ENCODE measurements at regions not wholly inside any gene's neighbourhood (a gene's known extent, or its start where the extent isn't known, plus 50 kb on each side); places are given as distances from the start of the nearest gene placed in this dataset.

DNA sequence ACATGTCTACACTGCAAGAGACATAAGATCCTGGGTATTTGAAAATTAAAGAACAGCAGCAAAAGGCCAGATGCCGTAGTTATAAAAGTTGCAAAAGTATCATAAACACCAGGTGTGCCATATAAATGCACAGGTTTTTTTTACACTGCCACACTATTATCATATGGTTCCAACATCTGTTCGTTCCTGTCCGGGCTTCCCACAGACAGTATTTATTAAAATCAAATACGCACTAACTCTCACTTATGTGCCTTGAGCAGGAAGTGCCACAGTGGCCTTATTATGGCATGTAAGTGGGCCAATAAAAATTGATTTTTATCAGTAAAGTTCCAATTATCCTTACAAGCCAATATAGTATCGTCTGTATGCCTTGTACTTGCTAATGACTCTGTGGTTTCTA, 873.2 kb downstream of the RPA4 start:
- no peak overlapping the region for H3K4me3 ChIP-seq (ENCODE audit: low read length)
- TF ChIP-seq, protein P1, sequence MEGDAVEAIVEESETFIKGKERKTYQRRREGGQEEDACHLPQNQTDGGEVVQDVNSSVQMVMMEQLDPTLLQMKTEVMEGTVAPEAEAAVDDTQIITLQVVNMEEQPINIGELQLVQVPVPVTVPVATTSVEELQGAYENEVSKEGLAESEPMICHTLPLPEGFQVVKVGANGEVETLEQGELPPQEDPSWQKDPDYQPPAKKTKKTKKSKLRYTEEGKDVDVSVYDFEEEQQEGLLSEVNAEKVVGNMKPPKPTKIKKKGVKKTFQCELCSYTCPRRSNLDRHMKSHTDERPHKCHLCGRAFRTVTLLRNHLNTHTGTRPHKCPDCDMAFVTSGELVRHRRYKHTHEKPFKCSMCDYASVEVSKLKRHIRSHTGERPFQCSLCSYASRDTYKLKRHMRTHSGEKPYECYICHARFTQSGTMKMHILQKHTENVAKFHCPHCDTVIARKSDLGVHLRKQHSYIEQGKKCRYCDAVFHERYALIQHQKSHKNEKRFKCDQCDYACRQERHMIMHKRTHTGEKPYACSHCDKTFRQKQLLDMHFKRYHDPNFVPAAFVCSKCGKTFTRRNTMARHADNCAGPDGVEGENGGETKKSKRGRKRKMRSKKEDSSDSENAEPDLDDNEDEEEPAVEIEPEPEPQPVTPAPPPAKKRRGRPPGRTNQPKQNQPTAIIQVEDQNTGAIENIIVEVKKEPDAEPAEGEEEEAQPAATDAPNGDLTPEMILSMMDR (conservative IDR thresholded peaks at IDR 0.05), result no peak
- no peaks in the 10 kb centered on the region for H3K4me1 ChIP-seq (ENCODE audit: control insufficient read depth, insufficient read depth, low read length)
- Mint-ChIP-seq H3K9me3 (peaks cover 8% of the 10 kb centered on the region), H3K27me3 (ENCODE audit: insufficient read depth) (no peaks in the 10 kb centered on the region), H3K27ac (no peak overlapping the region), H3K36me3 (ENCODE audit: low read depth) (no peaks in the 10 kb centered on the region), H3K4me3 (no peak overlapping the region), H3K4me1 (peaks cover 1% of the 10 kb centered on the region)
- no peaks in the 10 kb centered on the region for H3K36me3 ChIP-seq (ENCODE audit: control insufficient read depth, insufficient read depth, low read length)
- H3K9ac ChIP-seq (ENCODE audit: extremely low read depth, low read length, poor library complexity, severe bottlenecking), result no peak overlapping the region
- no peak overlapping the region for H3K27ac ChIP-seq (ENCODE audit: low read depth, low read length)
- no peak for DNase-seq
- WGBS, 2 experiments (ENCODE audit: insufficient coverage in 1 of 2, insufficient read length in 1 of 2), result 98 to 100% methylated on average over 1 to 4 of the region's 5 CpGs
- H3K9me3 ChIP-seq (ENCODE audit: control insufficient read depth, low read length), result no peaks in the 10 kb centered on the region
- H3K27me3 ChIP-seq (ENCODE audit: control insufficient read depth, insufficient read depth, low read length, poor library complexity, severe bottlenecking), result no peaks in the 10 kb centered on the region

DNA sequence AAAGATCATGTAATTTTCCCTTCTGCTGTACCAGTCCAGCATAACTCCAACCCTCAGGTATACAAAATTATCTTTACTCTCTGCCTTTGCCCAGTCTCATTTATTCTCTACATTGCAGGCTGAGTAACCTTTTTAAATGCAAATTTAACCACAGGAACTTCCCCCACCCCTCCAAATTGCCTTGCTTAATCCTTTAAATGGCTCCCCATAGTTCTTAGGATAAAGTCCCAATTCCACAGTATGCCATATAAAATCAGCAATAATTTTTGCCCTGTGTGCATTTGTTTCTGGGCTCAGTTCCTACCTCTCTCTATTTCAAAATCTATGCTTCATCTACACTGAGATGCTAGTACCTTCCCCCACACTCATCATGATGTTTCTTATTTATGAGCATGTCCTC, 879.7 kb downstream of the RPA4 start:
- Histone ChIP-seq H3K27me3 (ENCODE audit: control insufficient read depth, insufficient read depth, low read length, poor library complexity, severe bottlenecking) (no peaks in the 10 kb centered on the region), H3K4me3 (ENCODE audit: low read length) (no peak overlapping the region), H3K4me1 (ENCODE audit: control insufficient read depth, insufficient read depth, low read length) (no peaks in the 10 kb centered on the region), H3K36me3 (ENCODE audit: control insufficient read depth, insufficient read depth, low read length) (no peaks in the 10 kb centered on the region), H3K9ac (ENCODE audit: extremely low read depth, low read length, poor library complexity, severe bottlenecking) (no peak overlapping the region), H3K27ac (ENCODE audit: low read depth, low read length) (no peak overlapping the region), H3K9me3 (ENCODE audit: control insufficient read depth, low read length) (peaks cover 8% of the 10 kb centered on the region)
- peaks cover 47% of the 10 kb centered on the region for H3K4me1 Mint-ChIP-seq
- no peak overlapping the region for H3K27ac Mint-ChIP-seq
- H3K4me3 Mint-ChIP-seq, result no peak overlapping the region
- no peaks in the 10 kb centered on the region for H3K27me3 Mint-ChIP-seq (ENCODE audit: insufficient read depth)
- H3K9me3 Mint-ChIP-seq, result peaks cover 13% of the 10 kb centered on the region
- H3K36me3 Mint-ChIP-seq (ENCODE audit: low read depth), result peaks cover 4% of the 10 kb centered on the region
- TF ChIP-seq, protein P1 (conservative IDR thresholded peaks at IDR 0.05), result no peak
- DNase-seq, result no peak

DNA sequence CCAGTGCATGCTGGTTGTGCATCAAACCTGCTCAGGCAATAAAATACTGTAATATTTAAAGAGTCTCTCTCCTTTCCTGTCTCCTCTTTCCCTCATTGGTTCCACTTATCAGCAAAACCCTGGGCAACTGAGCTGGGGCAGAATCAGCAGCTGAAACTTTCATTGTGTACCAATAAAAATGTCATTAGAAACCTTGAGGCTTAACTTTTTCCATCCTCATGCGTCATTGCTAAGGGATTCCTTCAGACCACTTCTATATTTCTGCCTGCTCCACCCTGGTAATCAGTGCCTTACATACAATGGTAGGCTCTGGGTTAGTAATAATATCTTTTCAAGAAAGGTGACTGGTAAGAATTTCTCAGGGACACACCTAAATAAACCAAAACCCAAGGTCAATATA, 880.3 kb downstream of the RPA4 start:
- H3K4me1 Mint-ChIP-seq, result peaks cover 47% of the 10 kb centered on the region
- no peak overlapping the region for H3K27ac Mint-ChIP-seq
- H3K27me3 Mint-ChIP-seq (ENCODE audit: insufficient read depth), result no peaks in the 10 kb centered on the region
- WGBS, 2 experiments (ENCODE audit: insufficient coverage in 1 of 2, insufficient read length in 1 of 2), result 100% methylated on average over 1 of the region's 1 CpG; no CpG with 5 or more reads in 1 of the 2 experiments
- Histone ChIP-seq H3K4me1 (ENCODE audit: control insufficient read depth, insufficient read depth, low read length) (no peaks in the 10 kb centered on the region), H3K36me3 (ENCODE audit: control insufficient read depth, insufficient read depth, low read length) (no peaks in the 10 kb centered on the region), H3K9ac (ENCODE audit: extremely low read depth, low read length, poor library complexity, severe bottlenecking) (no peak overlapping the region), H3K9me3 (ENCODE audit: control insufficient read depth, low read length) (peaks cover 8% of the 10 kb centered on the region), H3K27me3 (ENCODE audit: control insufficient read depth, insufficient read depth, low read length, poor library complexity, severe bottlenecking) (no peaks in the 10 kb centered on the region), H3K4me3 (ENCODE audit: low read length) (no peak overlapping the region), H3K27ac (ENCODE audit: low read depth, low read length) (no peak overlapping the region)
- TF ChIP-seq, protein P1 (conservative IDR thresholded peaks at IDR 0.05), result no peak
- peaks cover 11% of the 10 kb centered on the region for H3K9me3 Mint-ChIP-seq
- H3K36me3 Mint-ChIP-seq (ENCODE audit: low read depth), result peaks cover 5% of the 10 kb centered on the region
- H3K4me3 Mint-ChIP-seq, result no peak overlapping the region
- no peak for DNase-seq

All from endodermal cell (in vitro differentiated cells).